ENCODE measurements at regions not wholly inside any gene's neighbourhood (a gene's known extent, or its start where the extent isn't known, plus 50 kb on each side); places are given as distances from the start of the nearest gene placed in this dataset.

- TF ChIP-seq JUND (IDR thresholded peaks at IDR 0.05) (no peak), RAD21 (IDR thresholded peaks at IDR 0.05) (no peak), CTCF (IDR thresholded peaks at IDR 0.05; ENCODE audit: low read depth, low read length, missing input control) (no peak), TAF1 (conservative IDR thresholded peaks at IDR 0.05) (no peak), YY1 (IDR thresholded peaks at IDR 0.05) (no peak), REST (IDR thresholded peaks at IDR 0.05) (no peak), MAX (IDR thresholded peaks at IDR 0.05) (no peak), EGR1 (IDR thresholded peaks at IDR 0.05; ENCODE audit: low read depth in 2 of 2) (no peak), ZBTB33 (IDR thresholded peaks at IDR 0.05) (no peak), SP1 (IDR thresholded peaks at IDR 0.05) (no peak), GABPA (IDR thresholded peaks at IDR 0.05 in 1 of 2, conservative IDR thresholded peaks at IDR 0.05 in 1 of 2) (no peak)
These were observed 1162.6 kb upstream of the TENM4 start for GRCh38 chr11:80603472-80603871.

Measured in liver (tissue), 3 donors.